KMS-11 (cell line): ENCODE measurements at regions not wholly inside any gene's neighbourhood (a gene's known extent, or its start where the extent isn't known, plus 50 kb on each side); places are given as distances from the start of the nearest gene placed in this dataset.
"Not testable (repeated sequence)": the region's sequence is repeated elsewhere in the genome, so short reads cannot be mapped to it uniquely, and the experiment has no call there.

Experiments used
- H2AFZ ChIP-seq: fragments of 200-600 bp; sonication (generic); 2 replicates; pipeline ENCODE4 v1.6.1; 2016; ENCODE audit warnings: antibody characterized with exemption, mixed run types, low read depth
- H3K27ac ChIP-seq: fragments of 200-600 bp; sonication (generic); 2 replicates; pipeline ENCODE4 v1.6.1; 2016; ENCODE audit warnings: mild to moderate bottlenecking, mixed run types
- H3K27me3 ChIP-seq: fragments of 200-600 bp; sonication (generic); 2 replicates; pipeline ENCODE4 v1.6.1; 2017; ENCODE audit warnings: mild to moderate bottlenecking, low read depth, mixed run types, moderate library complexity; ENCODE audit not compliant: insufficient read depth
- H3K36me3 ChIP-seq: fragments of 200-600 bp; sonication (generic); 2 replicates; pipeline ENCODE4 v1.6.1; 2017; ENCODE audit warnings: mild to moderate bottlenecking, mixed run types; ENCODE audit not compliant: insufficient read depth
- H3K4me1 ChIP-seq: fragments of 200-600 bp; sonication (generic); 2 replicates; pipeline ENCODE4 v1.6.1; 2016; ENCODE audit warnings: mild to moderate bottlenecking, low read depth, mixed run types; ENCODE audit not compliant: poor library complexity, severe bottlenecking
- H3K4me2 ChIP-seq: fragments of 200-600 bp; sonication (generic); 2 replicates; pipeline ENCODE4 v1.7.0; 2016; ENCODE audit warnings: mild to moderate bottlenecking, mixed run types
- H3K4me3 ChIP-seq: fragments of 200-600 bp; sonication (generic); IDR thresholded peaks from 2 replicates; pipeline ENCODE4 v1.6.1; 2017; ENCODE audit warnings: low read depth, low read length, mixed read lengths; ENCODE audit not compliant: insufficient read depth
- H3K79me2 ChIP-seq: fragments of 200-600 bp; sonication (generic); 2 replicates; pipeline ENCODE4 v1.6.1; 2016; ENCODE audit warnings: low read depth, mixed run types; ENCODE audit not compliant: insufficient read depth
- H3K9ac ChIP-seq: fragments of 200-600 bp; sonication (generic); 2 replicates; pipeline ENCODE4 v1.6.1; 2016; ENCODE audit warnings: mild to moderate bottlenecking, mixed run types
- H4K20me1 ChIP-seq: fragments of 200-600 bp; sonication (generic); 2 replicates; pipeline ENCODE4 v1.6.1; 2016; ENCODE audit warnings: mild to moderate bottlenecking, mixed run types; ENCODE audit not compliant: insufficient read depth
- TF ChIP-seq, protein P1 (sequence below): fragments of 200-600 bp; sonication (generic); conservative IDR thresholded peaks from 2 replicates; pipeline ENCODE4 v1.6.1; 2017; ENCODE audit warnings: low read depth, mild to moderate bottlenecking, antibody characterized with exemption, low read length, moderate library complexity, mixed read lengths

- no peaks in the 10 kb centered on the region for H3K79me2 ChIP-seq
- H4K20me1 ChIP-seq = no peaks in the 10 kb centered on the region
- no peak overlapping the region for H3K27ac ChIP-seq
- no peak overlapping the region for H2AFZ ChIP-seq
- no peaks in the 10 kb centered on the region for H3K27me3 ChIP-seq
- no peak overlapping the region for H3K4me3 ChIP-seq
- H3K36me3 ChIP-seq = no peaks in the 10 kb centered on the region
- TF ChIP-seq, protein P1, sequence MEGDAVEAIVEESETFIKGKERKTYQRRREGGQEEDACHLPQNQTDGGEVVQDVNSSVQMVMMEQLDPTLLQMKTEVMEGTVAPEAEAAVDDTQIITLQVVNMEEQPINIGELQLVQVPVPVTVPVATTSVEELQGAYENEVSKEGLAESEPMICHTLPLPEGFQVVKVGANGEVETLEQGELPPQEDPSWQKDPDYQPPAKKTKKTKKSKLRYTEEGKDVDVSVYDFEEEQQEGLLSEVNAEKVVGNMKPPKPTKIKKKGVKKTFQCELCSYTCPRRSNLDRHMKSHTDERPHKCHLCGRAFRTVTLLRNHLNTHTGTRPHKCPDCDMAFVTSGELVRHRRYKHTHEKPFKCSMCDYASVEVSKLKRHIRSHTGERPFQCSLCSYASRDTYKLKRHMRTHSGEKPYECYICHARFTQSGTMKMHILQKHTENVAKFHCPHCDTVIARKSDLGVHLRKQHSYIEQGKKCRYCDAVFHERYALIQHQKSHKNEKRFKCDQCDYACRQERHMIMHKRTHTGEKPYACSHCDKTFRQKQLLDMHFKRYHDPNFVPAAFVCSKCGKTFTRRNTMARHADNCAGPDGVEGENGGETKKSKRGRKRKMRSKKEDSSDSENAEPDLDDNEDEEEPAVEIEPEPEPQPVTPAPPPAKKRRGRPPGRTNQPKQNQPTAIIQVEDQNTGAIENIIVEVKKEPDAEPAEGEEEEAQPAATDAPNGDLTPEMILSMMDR = no peak
- no peak overlapping the region for H3K4me2 ChIP-seq
- no peaks in the 10 kb centered on the region for H3K4me1 ChIP-seq
- H3K9ac ChIP-seq = no peak overlapping the region
These were observed 126.8 kb upstream of the ABI3BP start for GRCh38 chr3:101120039-101120438.

- TF ChIP-seq, protein P1 = no peak
- Histone ChIP-seq H4K20me1 (no peaks in the 10 kb centered on the region), H3K4me3 (no peak overlapping the region), H3K9ac (no peak overlapping the region), H3K79me2 (no peaks in the 10 kb centered on the region), H3K36me3 (no peaks in the 10 kb centered on the region), H3K27ac (no peak overlapping the region), H3K4me2 (no peak overlapping the region), H3K4me1 (no peaks in the 10 kb centered on the region), H2AFZ (no peak overlapping the region), H3K27me3 (no peaks in the 10 kb centered on the region)
These were observed 126.3 kb upstream of the ABI3BP start for GRCh38 chr3:101119535-101119934.

DNA sequence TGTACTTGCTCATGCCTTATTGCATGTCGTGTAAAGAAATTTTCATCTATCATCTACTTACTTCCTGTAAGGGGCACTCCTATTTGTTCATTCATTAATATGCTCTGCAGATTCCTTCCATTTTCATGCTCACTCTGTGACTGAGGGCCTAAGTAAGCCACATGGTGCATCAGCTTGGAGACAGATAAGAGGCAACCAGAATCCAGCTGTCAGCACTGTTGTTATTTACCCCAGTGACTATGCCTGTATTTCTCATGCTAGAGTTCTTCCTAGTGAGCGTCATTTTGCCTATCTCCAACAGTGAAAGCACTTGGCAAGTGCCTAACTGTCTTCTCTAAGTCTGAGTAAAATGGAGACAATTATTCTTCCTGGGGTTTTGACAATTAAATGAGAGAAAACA is 124.8 kb upstream of the ABI3BP start:
- no peak overlapping the region for H3K4me3 ChIP-seq
- no peaks in the 10 kb centered on the region for H4K20me1 ChIP-seq
- H3K4me2 ChIP-seq = no peak overlapping the region

GRCh38 chr3:101117465-101117864 is 124.2 kb upstream of the ABI3BP start:
- TF ChIP-seq, protein P1 = no peak
- Histone ChIP-seq H3K27ac (no peak overlapping the region), H3K9ac (no peak overlapping the region), H3K4me3 (no peak overlapping the region), H3K36me3 (no peaks in the 10 kb centered on the region), H3K4me1 (no peaks in the 10 kb centered on the region), H2AFZ (no peak overlapping the region), H4K20me1 (no peaks in the 10 kb centered on the region), H3K27me3 (no peaks in the 10 kb centered on the region), H3K4me2 (no peak overlapping the region), H3K79me2 (no peaks in the 10 kb centered on the region)

More for the DNA sequence above, 124.8 kb upstream of the ABI3BP start:
- TF ChIP-seq, protein P1 = no peak
- no peaks in the 10 kb centered on the region for H3K36me3 ChIP-seq
- H3K9ac ChIP-seq = no peak overlapping the region
- H2AFZ ChIP-seq = no peak overlapping the region
- H3K4me1 ChIP-seq = no peaks in the 10 kb centered on the region
- no peak overlapping the region for H3K27ac ChIP-seq
- no peaks in the 10 kb centered on the region for H3K79me2 ChIP-seq
- H3K27me3 ChIP-seq = no peaks in the 10 kb centered on the region

GRCh38 chr3:101110295-101110694 is 117.1 kb upstream of the ABI3BP start:
- not testable (repeated sequence) for H3K4me2 ChIP-seq, H3K79me2 ChIP-seq, H3K4me3 ChIP-seq, H3K4me1 ChIP-seq, H4K20me1 ChIP-seq, H2AFZ ChIP-seq, H3K9ac ChIP-seq, H3K27ac ChIP-seq, H3K27me3 ChIP-seq, H3K36me3 ChIP-seq
